ENCODE measurements at regions not wholly inside any gene's neighbourhood (a gene's known extent, or its start where the extent isn't known, plus 50 kb on each side); places are given as distances from the start of the nearest gene placed in this dataset.

GRCh38 chr2:37499113-37499512 is 154.7 kb downstream of the QPCT start:
- Histone ChIP-seq H3K27me3 (ENCODE audit: insufficient read depth, low read depth) (no peaks in the 10 kb centered on the region), H4K20me1 (ENCODE audit: insufficient read depth) (no peaks in the 10 kb centered on the region), H2AFZ (no peak overlapping the region), H3K4me1 (replicated peaks; ENCODE audit: insufficient read depth) (no peaks in the 10 kb centered on the region), H3K27ac (no peak overlapping the region), H3F3A (ENCODE audit: insufficient read depth, low read depth) (no peaks in the 10 kb centered on the region), H3K36me3 (ENCODE audit: low read depth) (no peaks in the 10 kb centered on the region), H3K79me2 (ENCODE audit: low read depth) (no peaks in the 10 kb centered on the region), H3K4me3 (no peak overlapping the region), H3K9me3 (ENCODE audit: insufficient read depth, low read depth) (no peaks in the 10 kb centered on the region), H3K4me2 (no peak overlapping the region), H3K9me2 (ENCODE audit: insufficient read depth) (no peaks in the 10 kb centered on the region)
- intact Hi-C loops (cut with micrococcal nuclease; ENCODE audit: unreplicated experiment): no loop called here
- ChIA-PET CTCF (no interaction called here), POLR2A (ENCODE audit: unreplicated experiment) (no interaction called here)
- no TSS peak for BruUV-seq (replicated peaks)
- TF ChIP-seq EZH2 (IDR thresholded peaks at IDR 0.05; ENCODE audit: low read depth): no peak
- no peak for TF ChIP-seq CTCF (conservative IDR thresholded peaks at IDR 0.05)
- DNase-seq: no peak

- Histone ChIP-seq H3K9me3 (ENCODE audit: insufficient read depth, low read depth) (no peaks in the 10 kb centered on the region), H3K27me3 (ENCODE audit: insufficient read depth, low read depth) (no peaks in the 10 kb centered on the region), H3K36me3 (ENCODE audit: low read depth) (no peaks in the 10 kb centered on the region), H4K20me1 (ENCODE audit: insufficient read depth) (no peaks in the 10 kb centered on the region), H3K4me3 (no peak overlapping the region), H3K9me2 (ENCODE audit: insufficient read depth) (no peaks in the 10 kb centered on the region), H3K4me1 (replicated peaks; ENCODE audit: insufficient read depth) (no peaks in the 10 kb centered on the region), H3K27ac (no peak overlapping the region), H3K4me2 (no peak overlapping the region), H2AFZ (no peak overlapping the region), H3F3A (ENCODE audit: insufficient read depth, low read depth) (no peaks in the 10 kb centered on the region), H3K79me2 (ENCODE audit: low read depth) (no peaks in the 10 kb centered on the region)
- intact Hi-C loops (cut with micrococcal nuclease; ENCODE audit: unreplicated experiment): no loop called here
- no peak for TF ChIP-seq CTCF (conservative IDR thresholded peaks at IDR 0.05)
- TF ChIP-seq EZH2 (IDR thresholded peaks at IDR 0.05; ENCODE audit: low read depth): no peak
- BruUV-seq (replicated peaks): no TSS peak
- CTCF ChIA-PET: no interaction called here
- DNase-seq: no peak
- POLR2A ChIA-PET (ENCODE audit: unreplicated experiment): no interaction called here
Observed at GRCh38 chr2:37500031-37500430, 155.6 kb downstream of the QPCT start.

GRCh38 chr2:37501113-37501512 is 156.7 kb downstream of the QPCT start:
- Histone ChIP-seq H3K27me3 (ENCODE audit: insufficient read depth, low read depth) (no peaks in the 10 kb centered on the region), H3K27ac (no peak overlapping the region), H3K4me3 (no peak overlapping the region), H2AFZ (no peak overlapping the region), H3K79me2 (ENCODE audit: low read depth) (no peaks in the 10 kb centered on the region), H3K9me2 (ENCODE audit: insufficient read depth) (no peaks in the 10 kb centered on the region), H3K9me3 (ENCODE audit: insufficient read depth, low read depth) (no peaks in the 10 kb centered on the region), H4K20me1 (ENCODE audit: insufficient read depth) (no peaks in the 10 kb centered on the region), H3K4me2 (no peak overlapping the region), H3F3A (ENCODE audit: insufficient read depth, low read depth) (no peaks in the 10 kb centered on the region), H3K4me1 (replicated peaks; ENCODE audit: insufficient read depth) (no peaks in the 10 kb centered on the region), H3K36me3 (ENCODE audit: low read depth) (no peaks in the 10 kb centered on the region)
- DNase-seq: no peak
- no TSS peak for BruUV-seq (replicated peaks)
- no peak for TF ChIP-seq CTCF (conservative IDR thresholded peaks at IDR 0.05)
- TF ChIP-seq EZH2 (IDR thresholded peaks at IDR 0.05; ENCODE audit: low read depth): no peak
- POLR2A ChIA-PET (ENCODE audit: unreplicated experiment): no interaction called here
- CTCF ChIA-PET: no interaction called here
- intact Hi-C loops (cut with micrococcal nuclease; ENCODE audit: unreplicated experiment): no loop called here
